KMS-11 (cell line): ENCODE measurements at regions not wholly inside any gene's neighbourhood (a gene's known extent, or its start where the extent isn't known, plus 50 kb on each side); places are given as distances from the start of the nearest gene placed in this dataset.

Experiments
- H2AFZ ChIP-seq: fragments of 200-600 bp; sonication (generic); 2 replicates; pipeline ENCODE4 v1.6.1; 2016; ENCODE audit warnings: antibody characterized with exemption, mixed run types, low read depth
- H3K27ac ChIP-seq: fragments of 200-600 bp; sonication (generic); 2 replicates; pipeline ENCODE4 v1.6.1; 2016; ENCODE audit warnings: mild to moderate bottlenecking, mixed run types
- H3K27me3 ChIP-seq: fragments of 200-600 bp; sonication (generic); 2 replicates; pipeline ENCODE4 v1.6.1; 2017; ENCODE audit warnings: mild to moderate bottlenecking, low read depth, mixed run types, moderate library complexity; ENCODE audit not compliant: insufficient read depth
- H3K36me3 ChIP-seq: fragments of 200-600 bp; sonication (generic); 2 replicates; pipeline ENCODE4 v1.6.1; 2017; ENCODE audit warnings: mild to moderate bottlenecking, mixed run types; ENCODE audit not compliant: insufficient read depth
- H3K4me1 ChIP-seq: fragments of 200-600 bp; sonication (generic); 2 replicates; pipeline ENCODE4 v1.6.1; 2016; ENCODE audit warnings: mild to moderate bottlenecking, low read depth, mixed run types; ENCODE audit not compliant: poor library complexity, severe bottlenecking
- H3K4me2 ChIP-seq: fragments of 200-600 bp; sonication (generic); 2 replicates; pipeline ENCODE4 v1.7.0; 2016; ENCODE audit warnings: mild to moderate bottlenecking, mixed run types
- H3K4me3 ChIP-seq: fragments of 200-600 bp; sonication (generic); IDR thresholded peaks from 2 replicates; pipeline ENCODE4 v1.6.1; 2017; ENCODE audit warnings: low read depth, low read length, mixed read lengths; ENCODE audit not compliant: insufficient read depth
- H3K79me2 ChIP-seq: fragments of 200-600 bp; sonication (generic); 2 replicates; pipeline ENCODE4 v1.6.1; 2016; ENCODE audit warnings: low read depth, mixed run types; ENCODE audit not compliant: insufficient read depth
- H3K9ac ChIP-seq: fragments of 200-600 bp; sonication (generic); 2 replicates; pipeline ENCODE4 v1.6.1; 2016; ENCODE audit warnings: mild to moderate bottlenecking, mixed run types
- H4K20me1 ChIP-seq: fragments of 200-600 bp; sonication (generic); 2 replicates; pipeline ENCODE4 v1.6.1; 2016; ENCODE audit warnings: mild to moderate bottlenecking, mixed run types; ENCODE audit not compliant: insufficient read depth
- TF ChIP-seq, protein P1 (sequence below): fragments of 200-600 bp; sonication (generic); conservative IDR thresholded peaks from 2 replicates; pipeline ENCODE4 v1.6.1; 2017; ENCODE audit warnings: low read depth, mild to moderate bottlenecking, antibody characterized with exemption, low read length, moderate library complexity, mixed read lengths

DNA sequence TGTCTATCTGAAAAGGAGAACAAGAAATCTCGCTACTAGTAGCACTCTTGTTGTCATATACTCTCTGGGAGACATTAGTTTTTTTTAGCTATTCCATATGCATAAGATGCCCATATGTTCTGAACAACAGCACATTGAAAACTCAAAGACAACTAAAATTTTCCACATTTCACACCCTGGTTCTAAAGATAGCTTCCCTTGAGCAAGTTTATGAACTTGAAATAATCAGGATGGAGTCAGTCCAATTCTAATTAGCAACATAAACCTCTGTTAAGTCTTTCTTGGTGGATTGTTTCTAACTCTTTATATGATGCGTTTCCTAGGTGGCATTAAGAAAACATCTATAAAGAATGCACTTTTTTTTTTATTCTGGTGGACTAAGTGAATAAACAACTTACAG lies 1095.3 kb downstream of the GRM8 start:
- Histone ChIP-seq H3K27me3 (no peaks in the 10 kb centered on the region), H4K20me1 (no peaks in the 10 kb centered on the region), H3K4me1 (no peaks in the 10 kb centered on the region), H3K9ac (no peak overlapping the region), H3K36me3 (no peaks in the 10 kb centered on the region), H3K27ac (no peak overlapping the region), H3K4me3 (no peak overlapping the region), H3K4me2 (no peak overlapping the region), H3K79me2 (no peaks in the 10 kb centered on the region), H2AFZ (no peak overlapping the region)
- TF ChIP-seq, protein P1, sequence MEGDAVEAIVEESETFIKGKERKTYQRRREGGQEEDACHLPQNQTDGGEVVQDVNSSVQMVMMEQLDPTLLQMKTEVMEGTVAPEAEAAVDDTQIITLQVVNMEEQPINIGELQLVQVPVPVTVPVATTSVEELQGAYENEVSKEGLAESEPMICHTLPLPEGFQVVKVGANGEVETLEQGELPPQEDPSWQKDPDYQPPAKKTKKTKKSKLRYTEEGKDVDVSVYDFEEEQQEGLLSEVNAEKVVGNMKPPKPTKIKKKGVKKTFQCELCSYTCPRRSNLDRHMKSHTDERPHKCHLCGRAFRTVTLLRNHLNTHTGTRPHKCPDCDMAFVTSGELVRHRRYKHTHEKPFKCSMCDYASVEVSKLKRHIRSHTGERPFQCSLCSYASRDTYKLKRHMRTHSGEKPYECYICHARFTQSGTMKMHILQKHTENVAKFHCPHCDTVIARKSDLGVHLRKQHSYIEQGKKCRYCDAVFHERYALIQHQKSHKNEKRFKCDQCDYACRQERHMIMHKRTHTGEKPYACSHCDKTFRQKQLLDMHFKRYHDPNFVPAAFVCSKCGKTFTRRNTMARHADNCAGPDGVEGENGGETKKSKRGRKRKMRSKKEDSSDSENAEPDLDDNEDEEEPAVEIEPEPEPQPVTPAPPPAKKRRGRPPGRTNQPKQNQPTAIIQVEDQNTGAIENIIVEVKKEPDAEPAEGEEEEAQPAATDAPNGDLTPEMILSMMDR, result no peak

- no peaks in the 10 kb centered on the region for H3K27me3 ChIP-seq
- no peaks in the 10 kb centered on the region for H3K4me1 ChIP-seq
- H3K36me3 ChIP-seq, result no peaks in the 10 kb centered on the region
- TF ChIP-seq, protein P1, result no peak
- H4K20me1 ChIP-seq, result no peaks in the 10 kb centered on the region
- H3K4me2 ChIP-seq, result no peak overlapping the region
- no peaks in the 10 kb centered on the region for H3K79me2 ChIP-seq
- no peak overlapping the region for H3K9ac ChIP-seq
- H2AFZ ChIP-seq, result no peak overlapping the region
- no peak overlapping the region for H3K27ac ChIP-seq
- no peak overlapping the region for H3K4me3 ChIP-seq
These were observed 1102.3 kb downstream of the GRM8 start for GRCh38 chr7:126150278-126150958.

DNA sequence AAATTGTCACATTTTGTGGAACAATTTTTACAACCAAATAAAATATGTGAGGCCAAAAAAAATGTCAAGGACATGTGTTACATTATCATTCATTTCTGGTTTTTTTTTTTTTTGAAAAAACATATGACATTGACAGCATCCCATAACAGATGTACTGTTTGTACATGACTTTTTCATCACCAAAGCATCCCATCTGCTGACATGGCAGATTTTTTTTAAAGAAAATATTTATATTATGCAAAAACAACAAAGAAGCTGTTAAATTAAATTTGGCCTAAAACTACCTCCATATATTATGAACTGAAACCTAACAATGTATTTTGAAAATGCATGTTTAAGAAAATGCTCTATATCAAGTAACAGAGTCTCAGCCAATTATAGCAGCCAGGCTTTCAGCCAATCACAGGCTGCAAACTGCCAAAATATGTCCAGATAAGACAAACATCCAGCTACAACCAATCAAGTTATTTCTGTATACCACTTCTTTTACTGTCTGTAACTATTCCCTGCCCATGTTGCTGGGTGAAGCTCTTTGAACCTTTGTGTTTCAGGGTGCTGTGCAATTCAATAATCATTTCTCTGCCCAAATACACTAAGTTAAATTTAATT lies 1111.8 kb downstream of the GRM8 start:
- Histone ChIP-seq H4K20me1 (no peaks in the 10 kb centered on the region), H3K36me3 (no peaks in the 10 kb centered on the region), H3K4me1 (no peaks in the 10 kb centered on the region), H3K27me3 (no peaks in the 10 kb centered on the region), H3K4me3 (no peak overlapping the region), H3K79me2 (no peaks in the 10 kb centered on the region), H3K9ac (no peak overlapping the region), H3K4me2 (no peak overlapping the region), H3K27ac (no peak overlapping the region), H2AFZ (no peak overlapping the region)
- TF ChIP-seq, protein P1, result no peak

DNA sequence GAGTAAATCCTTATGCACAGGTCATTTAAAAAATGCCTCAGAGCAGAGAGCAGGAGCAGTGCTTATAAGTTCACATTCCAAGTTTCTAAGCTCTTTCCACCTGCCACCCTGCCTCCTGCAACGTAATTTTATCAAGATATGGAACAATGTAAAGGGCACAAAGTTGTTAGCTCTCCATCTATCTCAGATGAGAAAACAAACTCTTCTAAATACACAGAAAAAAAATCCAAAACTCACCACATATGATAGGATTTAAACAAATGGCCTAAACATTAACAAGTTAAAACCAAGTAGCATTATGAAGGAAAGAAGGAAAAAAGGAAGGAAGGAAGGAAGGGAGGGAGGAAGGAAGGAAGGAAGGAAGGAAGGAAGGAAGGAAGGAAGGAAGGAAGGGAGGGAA lies 1132.8 kb downstream of the GRM8 start:
- Histone ChIP-seq H3K9ac (no peak overlapping the region), H3K27me3 (no peaks in the 10 kb centered on the region), H3K27ac (no peak overlapping the region), H4K20me1 (no peaks in the 10 kb centered on the region), H3K4me2 (no peak overlapping the region), H3K79me2 (no peaks in the 10 kb centered on the region), H3K4me1 (no peaks in the 10 kb centered on the region), H2AFZ (no peak overlapping the region), H3K4me3 (no peak overlapping the region), H3K36me3 (no peaks in the 10 kb centered on the region)
- TF ChIP-seq, protein P1, result no peak
